ENCODE measurements at regions not wholly inside any gene's neighbourhood (a gene's known extent, or its start where the extent isn't known, plus 50 kb on each side); places are given as distances from the start of the nearest gene placed in this dataset.
"Not testable (repeated sequence)": the region's sequence is repeated elsewhere in the genome, so short reads cannot be mapped to it uniquely, and the experiment has no call there.

DNA sequence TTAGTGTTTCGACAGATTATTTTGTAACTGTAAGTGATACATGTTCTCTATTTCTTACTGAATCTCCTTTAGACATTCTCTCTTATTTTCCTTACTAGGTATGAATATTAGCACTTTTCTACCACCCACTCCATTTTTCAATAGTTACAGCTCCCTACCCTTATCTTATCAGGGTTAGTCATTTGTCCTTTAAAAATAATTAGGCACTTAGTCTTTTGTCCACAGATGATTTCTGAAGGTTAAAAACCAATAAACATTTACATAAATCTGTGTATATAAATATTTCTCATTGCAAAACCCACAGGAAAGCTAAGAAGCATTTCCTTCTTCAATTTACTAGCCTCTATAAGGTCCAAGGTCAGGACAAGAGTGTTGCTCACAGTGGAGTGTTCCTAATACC is 624.1 kb upstream of the MIR17HG start:
- DNase-seq, result no peak

DNA sequence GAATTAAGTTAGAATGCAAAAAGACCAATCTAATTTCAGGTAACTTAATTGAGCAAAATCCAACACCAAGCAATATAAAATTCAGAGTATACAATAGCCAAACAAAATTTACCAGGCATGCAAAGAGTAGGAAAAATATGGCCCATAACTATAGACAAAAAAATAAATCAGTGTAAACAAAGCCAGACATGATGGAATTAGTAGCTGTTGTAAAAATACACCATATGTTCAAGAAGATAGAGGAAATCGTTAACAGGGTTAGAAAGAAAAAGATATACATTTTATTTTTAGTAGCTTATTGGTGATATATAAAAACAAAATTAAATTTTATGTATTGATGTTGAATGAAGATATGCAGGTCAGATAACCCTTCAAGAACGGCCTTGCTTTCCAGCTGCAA is 621.1 kb upstream of the MIR17HG start:
- DNase-seq, result no peak

DNA sequence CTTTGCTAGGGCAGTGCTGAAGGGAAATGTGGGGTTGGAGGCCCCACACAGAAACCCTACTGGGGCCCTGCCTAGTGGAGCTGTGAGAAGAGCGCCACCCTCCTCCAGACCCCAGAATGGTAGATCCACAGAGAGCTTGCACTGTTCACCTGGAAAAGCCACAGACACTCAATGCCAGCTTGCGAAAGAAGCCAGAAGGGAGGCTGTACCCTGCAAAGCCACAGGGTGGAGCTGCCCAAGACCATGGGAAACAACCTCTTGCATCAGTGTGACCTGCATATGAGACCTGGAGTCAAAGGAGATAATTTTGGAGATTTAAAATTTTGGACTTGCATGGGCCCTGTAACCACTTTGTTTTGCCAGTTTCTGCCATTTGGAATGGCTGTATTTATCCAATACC is 615.4 kb upstream of the MIR17HG start:
- no peak for DNase-seq

DNA sequence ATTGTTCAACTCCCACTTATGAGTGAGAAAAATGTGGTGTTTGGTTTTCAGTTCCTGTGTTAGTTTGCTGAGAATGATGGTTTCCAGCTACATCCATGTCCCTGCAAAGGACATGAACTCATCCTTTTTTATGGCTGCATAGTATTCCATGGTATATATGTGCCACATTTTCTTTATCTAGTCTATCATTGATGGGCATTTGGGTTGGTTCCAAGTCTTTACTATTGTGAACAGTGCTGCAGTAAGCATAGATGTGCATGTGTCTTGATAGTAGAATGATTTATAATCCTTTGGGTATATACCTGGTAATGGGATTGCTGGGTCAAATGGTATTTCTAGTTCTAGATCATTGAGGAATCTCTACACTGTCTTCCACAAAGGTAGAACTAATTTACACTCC is 613.0 kb upstream of the MIR17HG start:
- DNase-seq, result not testable (repeated sequence)

DNA sequence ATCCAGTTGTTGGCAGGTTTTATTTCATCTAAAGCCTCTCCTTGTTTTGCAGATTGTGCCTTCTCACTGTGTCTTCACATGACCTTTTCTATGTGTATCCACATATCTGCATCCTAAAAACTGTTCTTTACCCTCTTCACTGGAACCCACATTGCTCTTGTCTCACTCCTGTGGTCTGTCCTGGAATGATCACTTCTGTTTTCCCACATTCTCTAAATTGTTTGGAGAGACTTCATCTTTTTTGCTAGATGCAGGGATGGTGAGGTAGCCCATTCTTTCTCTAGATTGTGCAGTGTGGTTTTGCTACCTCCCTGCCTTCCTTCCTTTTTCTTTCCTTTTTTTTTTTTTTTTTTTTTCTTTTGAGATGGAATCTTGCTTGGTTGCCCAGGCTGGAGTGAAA is 608.6 kb upstream of the MIR17HG start:
- no peak for DNase-seq

DNA sequence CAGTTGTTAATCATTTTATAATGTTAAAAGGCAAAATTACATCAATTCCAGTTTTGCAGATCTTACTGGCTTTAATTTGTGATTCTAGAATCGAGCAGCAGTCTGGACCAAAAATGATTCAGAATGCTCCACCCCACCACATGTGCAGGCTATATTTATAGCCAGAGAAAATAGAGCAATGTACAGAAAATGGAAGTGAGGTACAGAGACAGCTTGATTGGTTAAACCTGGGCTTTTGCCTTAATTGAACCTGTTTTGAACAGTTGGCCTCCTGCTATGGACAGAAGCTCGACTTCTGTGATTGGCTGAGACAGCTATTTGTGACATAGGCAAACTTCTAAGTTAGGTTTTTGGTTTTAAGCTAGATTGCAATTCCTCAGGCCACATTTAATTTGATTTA is 607.4 kb upstream of the MIR17HG start:
- DNase-seq, result no peak

DNA sequence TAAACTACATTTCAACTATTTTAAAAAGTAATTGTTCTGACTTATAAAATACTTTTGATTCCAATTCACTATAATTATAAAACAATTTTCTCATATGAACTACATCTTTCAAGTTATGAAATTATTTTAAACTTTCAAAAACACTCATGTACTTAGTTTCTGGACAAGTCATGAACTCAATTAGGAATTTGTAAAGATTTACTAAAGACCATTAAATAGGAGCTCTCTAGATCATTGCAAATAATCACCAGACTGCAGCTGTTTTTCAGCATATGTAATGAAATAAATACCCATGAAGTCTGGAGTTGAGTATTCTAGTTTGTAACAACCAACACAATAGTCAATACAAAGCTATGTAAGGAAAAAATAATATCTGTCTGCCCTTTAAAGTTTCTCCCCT is 605.1 kb upstream of the MIR17HG start:
- DNase-seq, result no peak

DNA sequence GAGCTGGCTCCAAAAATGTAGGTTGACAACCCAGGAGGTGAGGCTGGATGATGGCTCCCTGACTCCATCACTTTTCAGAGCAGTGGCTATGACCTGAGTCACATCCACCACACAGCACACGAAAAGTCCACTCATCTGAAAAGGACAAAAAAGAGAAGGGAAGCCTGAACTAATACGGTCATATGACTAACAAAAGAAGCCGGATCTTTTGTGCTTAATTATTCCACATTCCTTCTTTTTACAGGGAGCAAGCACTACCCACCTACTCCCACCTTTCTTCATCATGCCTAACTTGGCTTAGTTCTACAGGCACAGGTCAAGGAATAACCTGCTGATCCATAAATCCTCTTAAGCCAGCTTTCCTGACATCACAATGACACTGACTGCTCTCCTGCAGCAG is 601.3 kb upstream of the MIR17HG start:
- DNase-seq, result no peak

DNA sequence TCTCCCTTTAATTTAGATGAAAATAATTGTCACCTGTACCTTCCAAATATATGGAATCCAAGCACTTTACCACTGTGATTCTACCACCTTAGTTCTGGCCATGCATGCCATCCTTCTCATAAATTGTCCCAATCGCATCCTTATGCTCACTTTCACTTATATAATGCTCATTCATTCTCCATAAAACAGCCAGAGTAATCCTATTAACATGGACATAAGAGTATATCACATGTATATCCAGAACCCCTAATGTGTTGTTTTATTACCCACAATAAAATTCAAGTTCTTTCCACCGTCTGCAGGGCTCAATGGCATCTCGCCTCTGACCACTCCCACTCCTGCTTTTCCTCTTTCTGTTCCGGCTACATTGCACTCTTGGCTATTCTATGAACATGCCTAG is 597.5 kb upstream of the MIR17HG start:
- no peak for DNase-seq

DNA sequence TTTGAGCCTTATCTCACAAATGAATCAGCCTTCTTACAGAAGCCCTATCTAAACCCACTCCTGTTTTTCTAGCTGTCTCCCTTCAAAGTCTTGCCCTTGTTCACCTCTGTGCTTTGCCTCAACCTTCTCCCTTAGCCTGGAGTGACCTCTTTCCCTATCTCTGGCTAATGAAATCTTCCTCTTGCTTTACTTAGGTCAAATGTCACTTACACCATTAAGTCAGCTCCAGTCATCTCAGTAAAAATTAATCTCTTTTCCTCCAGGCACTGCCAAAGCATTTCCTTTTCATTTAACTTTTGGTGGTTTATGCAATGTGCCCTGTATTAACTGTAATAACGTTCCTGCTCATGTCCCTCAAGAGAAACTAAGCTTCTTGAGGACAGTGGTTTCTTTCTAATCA is 596.5 kb upstream of the MIR17HG start:
- no peak for DNase-seq

DNA sequence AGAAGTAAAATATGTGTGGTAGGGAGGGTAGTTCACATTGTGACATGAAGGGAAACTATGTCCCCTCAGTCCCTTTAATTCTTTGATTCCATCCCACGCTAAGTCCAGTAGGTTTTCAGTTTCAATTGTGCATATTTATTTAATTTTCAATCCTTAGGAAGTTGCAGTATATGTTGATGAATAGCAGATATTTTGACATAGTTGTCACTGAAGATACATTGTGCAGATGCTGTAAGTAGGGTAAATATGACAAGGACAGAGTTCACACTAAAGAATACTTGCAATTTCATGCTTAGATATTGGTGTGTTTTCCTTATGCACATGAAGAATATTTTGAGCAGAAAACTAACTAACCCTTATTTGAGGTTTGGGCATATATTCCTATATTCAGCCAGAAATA is 595.4 kb upstream of the MIR17HG start:
- DNase-seq, result no peak

DNA sequence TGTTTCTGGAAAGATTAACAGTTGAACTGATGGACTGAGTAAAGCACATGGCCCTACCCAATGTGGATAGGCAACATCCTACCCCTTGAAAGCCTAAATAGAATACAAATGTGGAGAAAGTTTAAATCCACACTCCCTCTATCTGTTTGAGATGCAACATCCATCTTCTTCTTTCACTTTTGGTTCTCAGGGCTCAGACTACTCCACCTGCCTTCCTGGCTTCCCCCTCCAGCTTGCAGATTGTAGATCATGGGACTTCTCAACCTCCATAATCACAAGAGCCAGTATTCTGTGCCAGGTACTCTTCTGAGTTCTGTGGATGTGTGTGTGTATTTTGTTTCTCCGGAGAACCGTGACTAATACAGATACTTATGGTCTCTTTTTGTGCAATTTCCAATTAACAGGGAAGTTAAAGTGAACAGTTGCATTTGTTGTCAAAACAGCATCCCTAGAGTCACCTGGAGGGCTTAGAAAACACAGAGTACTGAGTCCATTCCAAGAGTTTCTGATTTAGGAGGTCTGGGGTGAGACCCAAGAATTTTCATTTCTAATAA is 590.3 kb upstream of the MIR17HG start:
- DNase-seq, result no peak

DNA sequence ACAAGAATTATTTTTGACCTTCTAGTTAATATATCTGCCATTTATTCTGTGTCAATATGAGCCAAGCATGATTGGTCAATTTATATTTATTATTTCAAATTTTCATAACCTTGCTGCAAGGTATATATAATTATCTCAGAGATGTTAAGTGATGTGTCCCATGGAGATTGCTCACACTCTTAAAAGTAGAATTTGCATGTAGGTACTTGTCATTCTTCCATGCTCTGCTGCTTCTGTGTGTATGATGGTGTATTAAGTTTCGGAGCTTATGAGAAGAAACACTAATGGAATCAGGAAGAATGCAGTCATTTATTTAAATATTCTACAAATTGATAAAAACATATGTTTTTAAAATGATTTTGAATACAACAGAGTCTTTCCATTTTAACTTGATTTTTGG is 586.8 kb upstream of the MIR17HG start:
- no peak for DNase-seq

DNA sequence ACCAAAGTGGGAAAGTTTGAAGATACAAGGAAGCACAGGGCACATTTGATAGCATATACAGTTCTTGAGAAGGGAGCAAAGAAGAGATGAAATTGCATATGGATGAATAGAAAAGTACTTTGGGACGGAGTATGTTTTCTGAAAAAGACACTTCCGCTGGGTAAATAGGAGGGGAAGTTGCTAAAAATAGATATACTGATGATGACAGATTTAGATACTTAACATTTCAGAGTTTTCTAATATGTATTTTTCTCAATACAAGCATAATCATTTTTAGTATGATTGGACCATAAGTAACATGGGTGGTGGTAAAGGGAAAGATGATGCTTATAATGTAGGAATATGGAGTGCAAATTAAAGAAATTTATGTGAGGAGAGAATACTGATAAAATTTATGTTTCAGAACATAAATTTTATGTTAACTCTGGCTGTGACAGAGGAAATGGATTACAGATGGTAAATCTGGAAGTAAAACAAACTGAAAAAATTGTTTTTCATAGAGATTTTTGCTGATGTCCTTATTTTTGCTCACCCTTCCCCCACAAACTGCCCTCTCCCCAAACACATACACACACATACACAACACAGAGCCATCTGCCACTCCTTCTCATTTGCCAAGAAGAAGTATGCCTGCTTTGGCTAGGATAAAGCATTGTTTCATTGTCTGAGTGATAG is 583.9 kb upstream of the MIR17HG start:
- no peak for DNase-seq

DNA sequence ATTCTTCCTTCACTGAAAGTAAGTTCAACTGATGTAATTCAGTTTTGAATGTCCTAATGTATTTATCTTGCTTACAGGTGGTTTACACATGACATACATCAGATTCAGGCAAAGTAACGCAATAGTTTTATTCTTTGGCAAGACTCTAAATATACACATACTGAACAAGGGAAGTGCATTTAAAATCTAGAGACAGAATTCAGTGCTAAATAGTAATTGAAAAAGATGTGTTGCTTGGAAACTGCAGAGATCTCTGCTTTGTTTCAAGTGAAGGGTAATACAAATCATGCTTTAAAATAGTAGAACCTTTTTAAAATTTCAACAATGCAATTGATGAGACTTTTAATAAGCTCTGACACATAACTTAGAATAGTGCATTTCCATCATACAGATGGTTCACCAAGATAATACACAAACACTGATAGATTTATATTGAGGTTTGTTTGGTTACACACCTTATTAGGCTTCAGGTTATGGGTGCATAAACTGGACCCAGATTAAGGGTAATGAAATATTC is 581.0 kb upstream of the MIR17HG start:
- no peak for DNase-seq

DNA sequence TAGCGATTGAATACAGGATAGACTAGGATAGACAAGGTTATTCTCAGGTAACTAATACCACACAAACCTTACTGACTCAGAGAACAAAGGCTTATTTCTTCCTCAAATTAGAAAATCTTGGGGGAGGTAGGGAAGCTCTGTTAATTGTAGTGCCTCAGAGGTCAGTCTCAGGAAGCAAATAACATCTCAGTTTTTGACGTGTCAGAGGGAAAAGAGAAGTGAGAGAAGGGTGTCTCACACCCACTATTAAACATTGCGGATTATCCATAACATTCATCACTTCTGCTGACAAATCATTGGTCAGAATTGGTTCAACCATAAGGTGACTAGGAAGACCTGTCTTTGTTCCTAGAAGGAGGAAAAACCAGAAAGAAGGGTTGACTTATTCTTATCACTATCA is 579.4 kb upstream of the MIR17HG start:
- DNase-seq, result no peak

DNA sequence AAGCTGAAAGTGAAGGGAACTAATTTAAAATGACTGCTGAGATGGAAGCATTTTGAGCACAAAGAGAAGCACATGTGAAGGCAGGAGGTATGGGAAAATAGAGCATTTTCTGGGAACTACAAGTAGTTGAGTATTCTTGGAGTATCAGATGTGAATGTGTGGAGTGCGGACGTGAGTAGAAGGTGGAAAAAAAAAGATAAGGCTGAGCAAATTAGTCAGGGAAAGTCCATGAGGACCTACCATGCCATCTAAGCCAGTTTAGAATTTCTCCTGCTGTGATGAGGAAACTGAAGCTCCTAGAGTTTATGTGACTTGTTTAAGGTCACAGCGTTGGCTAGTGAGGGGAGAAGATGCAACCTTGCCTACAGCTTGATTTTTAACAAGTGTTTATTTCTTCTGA is 578.1 kb upstream of the MIR17HG start:
- DNase-seq, result no peak

DNA sequence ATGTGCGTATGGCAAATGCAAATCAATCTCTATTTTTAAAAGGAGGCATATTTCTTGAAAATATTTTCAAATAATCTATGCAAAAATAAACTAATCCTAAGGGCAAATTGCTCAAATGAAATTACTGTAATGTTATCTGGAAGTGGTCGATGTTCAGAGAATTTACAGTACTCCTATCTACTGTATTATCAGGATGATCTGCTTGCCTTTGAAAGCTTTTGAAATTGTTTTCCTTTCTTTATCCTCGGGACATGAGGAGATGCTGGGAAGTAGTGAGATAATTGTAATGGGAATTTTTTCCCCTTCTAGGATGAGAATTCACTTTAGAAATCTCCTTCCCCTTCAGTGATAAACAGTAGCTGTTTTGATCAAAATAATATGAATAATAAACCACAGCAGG is 577.2 kb upstream of the MIR17HG start:
- no peak for DNase-seq

DNA sequence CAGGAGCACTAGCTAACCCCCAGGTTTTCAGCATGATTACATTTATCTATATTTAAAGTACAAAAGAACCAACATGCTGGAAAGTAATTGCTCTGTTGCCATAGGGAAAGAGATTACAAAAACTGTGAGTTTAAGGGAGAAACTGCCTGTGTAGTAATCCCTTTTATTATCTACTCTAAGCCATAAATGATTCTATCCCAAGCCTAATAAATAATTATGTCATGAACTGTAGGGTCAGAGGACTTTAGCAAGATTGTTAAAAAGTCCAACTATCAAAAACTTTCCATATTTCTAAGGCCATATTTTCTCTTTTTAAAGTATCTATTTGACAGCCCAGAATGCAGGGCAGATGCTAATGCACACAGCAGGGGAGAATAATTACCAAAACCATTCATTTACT is 573.8 kb upstream of the MIR17HG start:
- DNase-seq, result no peak

DNA sequence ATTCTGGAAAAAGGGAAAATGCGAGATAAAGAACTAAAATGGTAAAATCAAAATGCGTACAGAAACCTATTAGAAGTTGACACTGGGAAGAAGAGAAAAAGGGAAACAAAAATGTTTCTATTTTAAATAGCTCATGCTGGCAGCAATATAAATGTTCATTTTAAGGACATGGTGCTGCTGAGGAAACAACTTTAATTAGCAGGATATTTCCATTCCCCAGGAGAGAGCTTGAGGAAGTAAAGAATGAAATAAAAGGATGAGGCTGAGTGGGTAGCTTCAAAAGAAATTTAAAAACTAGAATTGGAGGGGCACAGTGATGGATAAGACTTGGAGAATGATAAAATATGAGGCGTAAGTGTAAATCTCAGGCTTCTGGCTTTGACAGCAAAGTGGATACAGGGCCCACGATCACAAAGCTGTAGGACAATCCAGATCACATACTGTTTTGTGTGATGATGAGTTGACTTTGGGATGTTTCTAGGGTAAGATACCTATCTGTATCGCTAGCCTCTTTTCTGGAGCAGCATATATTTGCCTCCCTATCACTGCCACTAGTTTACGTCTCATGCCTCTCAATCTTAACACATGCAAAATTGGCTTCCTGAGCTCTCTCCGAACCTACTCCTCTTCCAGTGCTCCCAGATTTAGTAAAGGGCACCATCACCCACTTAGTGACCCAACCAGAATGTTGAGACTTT is 571.3 kb upstream of the MIR17HG start:
- no peak for DNase-seq

DNA sequence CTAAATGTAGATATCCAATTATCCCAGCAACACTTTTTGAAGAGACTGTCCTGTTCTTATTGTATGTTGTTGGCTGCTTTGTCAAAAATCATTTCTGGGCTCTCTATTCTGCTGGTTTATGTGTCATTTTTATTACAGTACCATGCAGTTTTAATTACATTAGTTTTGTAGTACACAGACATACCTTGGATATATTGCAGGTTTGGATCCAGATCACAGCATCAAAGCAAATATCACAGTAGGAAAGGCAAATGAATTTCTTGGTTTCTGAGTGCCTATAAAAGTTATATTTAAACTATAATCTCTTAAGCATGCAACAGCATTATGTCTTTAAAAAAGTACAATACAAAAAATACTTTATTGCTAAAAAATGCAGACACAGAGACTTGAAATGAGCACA is 564.2 kb upstream of the MIR17HG start:
- no peak for DNase-seq

DNA sequence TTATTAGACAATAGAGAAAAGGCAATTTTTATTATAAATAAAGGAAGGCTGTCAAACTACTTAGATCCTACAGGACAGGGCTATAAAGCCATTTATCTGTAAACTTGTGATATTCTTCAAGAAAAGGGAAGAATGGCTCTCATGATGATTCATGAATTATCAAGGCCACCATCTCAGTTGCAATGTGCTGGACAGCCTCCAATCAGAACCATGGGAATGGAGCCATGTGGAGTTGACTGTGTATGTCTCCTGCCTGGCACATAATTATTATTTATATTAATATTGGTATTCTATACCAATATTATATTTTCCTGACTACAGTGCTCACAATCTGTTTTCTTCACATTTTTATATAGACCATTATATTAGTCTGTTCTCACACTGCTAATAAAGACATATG is 560.5 kb upstream of the MIR17HG start:
- DNase-seq, result no peak

DNA sequence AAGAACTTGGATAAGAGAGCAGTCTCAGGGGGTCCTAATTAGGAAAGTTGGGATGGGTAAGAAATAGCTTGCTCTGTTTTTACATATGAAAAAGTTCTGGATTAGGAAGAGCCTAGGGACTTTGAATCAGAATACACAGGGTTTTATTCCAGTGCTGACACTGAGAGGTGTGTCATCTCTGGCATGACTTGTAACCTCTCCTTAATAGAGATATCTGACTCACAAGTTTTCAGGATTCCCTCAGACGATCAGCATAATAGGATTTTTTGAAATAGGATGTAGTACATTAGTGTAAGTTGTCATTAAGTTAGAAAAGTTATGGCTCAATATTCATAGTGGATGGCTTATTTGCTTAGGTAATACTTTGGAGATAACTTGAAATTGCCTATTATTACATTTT is 555.2 kb upstream of the MIR17HG start:
- no peak for DNase-seq

DNA sequence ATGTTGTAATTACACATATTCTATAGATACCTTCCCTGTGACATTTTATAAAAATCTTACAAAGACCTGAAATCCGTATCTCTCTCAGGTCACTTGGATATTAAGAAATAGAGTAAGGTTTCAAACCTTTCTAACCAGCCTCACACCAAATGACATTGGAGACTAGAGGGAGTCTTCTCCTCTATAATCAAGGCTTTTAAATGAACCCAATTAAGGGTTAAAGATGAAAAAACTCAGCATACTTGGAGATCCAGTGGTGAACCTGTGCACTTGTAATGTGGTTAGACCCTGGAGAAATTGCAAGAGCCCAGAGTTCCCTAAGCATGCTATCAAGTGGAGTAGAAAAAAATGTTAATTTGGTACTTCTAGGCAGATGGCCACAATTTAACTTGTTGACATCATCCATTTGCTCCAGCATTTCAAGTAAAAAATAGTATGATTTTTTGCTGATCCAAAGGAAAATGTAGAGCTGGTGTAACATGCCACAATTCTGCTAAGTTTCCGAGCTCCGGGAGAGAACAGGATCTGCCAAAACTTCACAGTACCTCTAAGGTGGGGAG is 554.1 kb upstream of the MIR17HG start:
- no peak for DNase-seq

Measured in activated T-cell treated with anti-CD3 and anti-CD28 coated beads, Interleukin-2, amount 50 U/mL, for 48 hours (primary cell).